ENCODE measurements at regions not wholly inside any gene's neighbourhood (a gene's known extent, or its start where the extent isn't known, plus 50 kb on each side); places are given as distances from the start of the nearest gene placed in this dataset.

- TF ChIP-seq, protein P1, sequence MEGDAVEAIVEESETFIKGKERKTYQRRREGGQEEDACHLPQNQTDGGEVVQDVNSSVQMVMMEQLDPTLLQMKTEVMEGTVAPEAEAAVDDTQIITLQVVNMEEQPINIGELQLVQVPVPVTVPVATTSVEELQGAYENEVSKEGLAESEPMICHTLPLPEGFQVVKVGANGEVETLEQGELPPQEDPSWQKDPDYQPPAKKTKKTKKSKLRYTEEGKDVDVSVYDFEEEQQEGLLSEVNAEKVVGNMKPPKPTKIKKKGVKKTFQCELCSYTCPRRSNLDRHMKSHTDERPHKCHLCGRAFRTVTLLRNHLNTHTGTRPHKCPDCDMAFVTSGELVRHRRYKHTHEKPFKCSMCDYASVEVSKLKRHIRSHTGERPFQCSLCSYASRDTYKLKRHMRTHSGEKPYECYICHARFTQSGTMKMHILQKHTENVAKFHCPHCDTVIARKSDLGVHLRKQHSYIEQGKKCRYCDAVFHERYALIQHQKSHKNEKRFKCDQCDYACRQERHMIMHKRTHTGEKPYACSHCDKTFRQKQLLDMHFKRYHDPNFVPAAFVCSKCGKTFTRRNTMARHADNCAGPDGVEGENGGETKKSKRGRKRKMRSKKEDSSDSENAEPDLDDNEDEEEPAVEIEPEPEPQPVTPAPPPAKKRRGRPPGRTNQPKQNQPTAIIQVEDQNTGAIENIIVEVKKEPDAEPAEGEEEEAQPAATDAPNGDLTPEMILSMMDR (conservative IDR thresholded peaks at IDR 0.05), result no peak
- no peak for TF ChIP-seq ZFX (IDR thresholded peaks at IDR 0.05)
Observed at GRCh38 chr11:45400591-45400990, 114.5 kb upstream of the SYT13 start.

GRCh38 chr11:45399166-45399565 is 113.0 kb upstream of the SYT13 start:
- H3K27ac ChIP-seq, result no peak overlapping the region
- TF ChIP-seq ZFX (IDR thresholded peaks at IDR 0.05), result no peak
- TF ChIP-seq, protein P1 (conservative IDR thresholded peaks at IDR 0.05), result no peak

More at GRCh38 chr11:45400591-45400990, 114.5 kb upstream of the SYT13 start:
- H3K27ac ChIP-seq, result no peak overlapping the region

DNA sequence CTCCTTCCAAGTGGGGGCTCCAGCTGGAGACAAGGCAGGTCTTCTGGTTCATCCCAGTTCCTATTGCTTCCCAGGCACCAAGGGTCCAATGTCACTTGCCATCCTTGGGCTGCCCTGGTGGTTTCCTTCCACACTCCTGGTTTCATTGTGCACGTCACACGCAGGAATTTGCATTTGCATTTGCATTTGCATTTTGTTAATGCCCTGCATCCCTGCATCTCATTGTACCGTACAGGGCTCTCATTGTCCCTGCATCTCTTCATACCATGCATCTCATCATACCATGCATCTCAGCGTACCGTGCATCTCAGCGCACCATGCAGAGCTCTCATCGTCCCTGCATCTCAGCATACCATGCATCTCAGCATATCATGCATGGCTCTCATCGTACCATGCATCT is 112.2 kb upstream of the SYT13 start:
- H3K27ac ChIP-seq, result no peak overlapping the region
- no peak for TF ChIP-seq ZFX (IDR thresholded peaks at IDR 0.05)
- TF ChIP-seq, protein P1 (conservative IDR thresholded peaks at IDR 0.05), result no peak

DNA sequence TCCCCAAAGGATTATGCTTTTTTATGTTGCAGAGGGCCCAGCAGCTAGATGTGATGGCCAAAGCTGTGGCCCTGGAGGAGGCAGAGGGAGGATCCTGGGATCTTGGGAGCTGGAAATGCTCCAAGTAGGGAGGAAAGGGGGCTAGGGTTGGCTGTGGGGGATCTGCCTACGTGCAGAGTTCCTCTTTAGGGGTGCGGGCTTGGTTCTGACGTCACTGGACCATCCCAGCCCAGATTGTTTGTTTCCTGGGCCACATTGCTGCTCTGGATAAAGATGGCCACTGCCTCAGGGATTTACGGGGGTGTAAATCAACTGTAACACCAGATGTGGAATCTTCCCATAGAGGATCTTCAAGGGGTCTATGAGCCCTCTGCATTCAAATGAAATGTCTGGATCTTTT is 110.3 kb upstream of the SYT13 start:
- no peak overlapping the region for H3K27ac ChIP-seq
- TF ChIP-seq, protein P1 (conservative IDR thresholded peaks at IDR 0.05), result no peak
- no peak for TF ChIP-seq ZFX (IDR thresholded peaks at IDR 0.05)

GRCh38 chr11:45395947-45396346 is 109.8 kb upstream of the SYT13 start:
- no peak for TF ChIP-seq ZFX (IDR thresholded peaks at IDR 0.05)
- TF ChIP-seq, protein P1 (conservative IDR thresholded peaks at IDR 0.05), result no peak
- no peak overlapping the region for H3K27ac ChIP-seq

GRCh38 chr11:45395421-45395820 is 109.3 kb upstream of the SYT13 start:
- TF ChIP-seq ZFX (IDR thresholded peaks at IDR 0.05), result no peak
- TF ChIP-seq, protein P1 (conservative IDR thresholded peaks at IDR 0.05), result no peak
- no peak overlapping the region for H3K27ac ChIP-seq

DNA sequence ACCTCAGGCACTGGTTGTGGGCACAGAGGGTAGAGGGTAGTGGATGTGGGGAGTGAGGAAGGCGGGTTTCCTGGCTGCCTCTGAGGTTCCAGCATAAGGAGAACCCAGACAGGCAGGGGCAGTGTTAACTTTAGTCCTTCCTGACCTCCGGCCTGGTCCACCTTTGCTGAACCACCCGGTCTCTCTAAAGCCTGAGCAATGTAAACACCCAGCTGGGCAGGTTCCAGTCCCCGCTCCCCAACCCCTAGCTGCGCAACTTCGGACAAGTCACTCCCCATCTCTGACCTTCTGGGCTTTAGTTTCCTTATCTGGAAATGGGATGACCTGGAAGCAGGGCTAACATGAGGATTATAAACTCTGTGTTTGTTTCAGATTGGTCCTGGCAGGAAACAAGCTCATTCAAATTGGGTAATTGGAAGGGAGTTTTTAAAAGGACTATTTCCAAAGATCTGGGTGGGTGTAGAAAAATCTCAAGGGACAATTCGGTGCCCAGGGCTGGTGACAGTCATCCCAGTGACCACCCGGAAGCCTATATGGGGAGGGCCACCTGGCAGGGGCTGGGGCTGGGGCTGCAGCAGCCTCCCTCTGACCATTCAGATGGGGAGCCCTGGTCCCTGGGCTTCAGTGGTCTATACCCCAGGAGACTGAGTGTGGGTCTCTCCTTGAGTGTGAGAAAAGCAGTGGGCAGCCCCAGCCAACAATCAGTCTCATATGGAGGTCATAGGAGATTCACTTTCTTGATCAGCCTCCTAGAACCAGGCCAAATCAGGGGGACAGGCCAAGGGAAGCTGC is 108.3 kb upstream of the SYT13 start:
- no peak for TF ChIP-seq ZFX (IDR thresholded peaks at IDR 0.05)
- TF ChIP-seq, protein P1 (conservative IDR thresholded peaks at IDR 0.05), result no peak
- no peak overlapping the region for H3K27ac ChIP-seq

All from C4-2B (cell line).